ENCODE measurements at regions not wholly inside any gene's neighbourhood (a gene's known extent, or its start where the extent isn't known, plus 50 kb on each side); places are given as distances from the start of the nearest gene placed in this dataset.

DNA sequence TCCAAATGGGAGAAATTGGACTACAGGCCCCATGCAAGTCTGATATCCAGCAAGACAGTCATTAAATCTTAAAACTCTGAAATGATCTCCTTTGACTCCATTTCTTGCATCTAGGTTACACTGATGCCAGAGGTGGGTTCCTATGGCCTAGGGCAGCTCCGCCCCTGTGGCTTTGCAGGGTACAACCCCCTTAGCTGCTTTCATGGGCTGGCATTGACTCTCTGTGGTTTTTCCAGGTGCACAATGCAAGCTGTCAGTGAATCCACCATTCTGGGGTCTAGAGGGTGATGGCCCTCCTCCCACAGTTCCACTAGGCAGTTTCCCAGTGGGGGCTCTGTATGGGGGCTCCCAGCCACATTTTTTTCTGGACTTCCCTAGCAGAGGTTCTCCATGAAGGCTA, 228.5 kb upstream of the ADAMTS3 start:
- ChIA-PET CTCF (no interaction called here), POLR2A (no interaction called here)
- dilution Hi-C loops (cut with MboI; ENCODE audit: extremely low pct_ligation_motif_present, low sequenced_read_pairs) (no loop called here), intact Hi-C loops (cut with micrococcal nuclease) (no loop called here)
- no peak overlapping the region for H3K4me2 ChIP-seq (ENCODE audit: insufficient read depth, low read length)
- H3K79me2 ChIP-seq (ENCODE audit: control insufficient read depth, insufficient read depth, low read length): no peaks in the 10 kb centered on the region
- no TSS peak for BruUV-seq (replicated peaks)
- no peak overlapping the region for H3K27ac ChIP-seq (ENCODE audit: insufficient read depth, low read depth, low read length)
- H3K36me3 ChIP-seq (ENCODE audit: control insufficient read depth in 2 of 2, extremely low read depth in 1 of 2, insufficient read depth in 2 of 2, low read length in 2 of 2): no peaks in the 10 kb centered on the region
- H3K9ac ChIP-seq (replicated peaks; ENCODE audit: extremely low read depth, insufficient read depth, low read length): no peak overlapping the region
- H3K9me3 ChIP-seq (replicated peaks; ENCODE audit: control insufficient read depth, insufficient read depth, low read length): no peaks in the 10 kb centered on the region
- TF ChIP-seq POLR2AphosphoS5 (IDR thresholded peaks at IDR 0.05; ENCODE audit: insufficient read depth, low read depth, low read length) (no peak), FOS (IDR thresholded peaks at IDR 0.05; ENCODE audit: borderline replicate concordance, insufficient read depth, low read length) (no peak), POLR2A (IDR thresholded peaks at IDR 0.05; ENCODE audit: low read depth, low read length) (no peak), MYC (IDR thresholded peaks at IDR 0.05; ENCODE audit: low read depth, low read length) (no peak), GATA2 (IDR thresholded peaks at IDR 0.05; ENCODE audit: insufficient read depth, insufficient read length, low read depth, low read length) (no peak), MAX (IDR thresholded peaks at IDR 0.05; ENCODE audit: insufficient read depth, insufficient read length) (no peak), JUN (IDR thresholded peaks at IDR 0.05; ENCODE audit: borderline replicate concordance, insufficient read depth, insufficient read length, low read depth) (no peak), EZH2 (IDR thresholded peaks at IDR 0.05; ENCODE audit: borderline replicate concordance, low read depth, low read length, severe bottlenecking) (no peak), CTCF (IDR thresholded peaks at IDR 0.05; ENCODE audit: extremely low read depth in 1 of 2, insufficient read depth in 1 of 2, low read depth in 1 of 2, low read length in 2 of 2) (no peak)
- no peaks in the 10 kb centered on the region for H3K27me3 ChIP-seq (ENCODE audit: control insufficient read depth in 2 of 2, insufficient read depth in 2 of 2, low read length in 2 of 2)
- no peak overlapping the region for H3K4me3 ChIP-seq (replicated peaks in 1 of 3; ENCODE audit: insufficient read depth in 1 of 3, low read depth in 1 of 3, low read length in 3 of 3)
- no peaks in the 10 kb centered on the region for H4K20me1 ChIP-seq (replicated peaks; ENCODE audit: control insufficient read depth, extremely low read depth, insufficient read depth, low read length)
- H3K4me1 ChIP-seq (ENCODE audit: control insufficient read depth, extremely low read depth, insufficient read depth, low read length): no peaks in the 10 kb centered on the region
- no peak for DNase-seq (ENCODE audit: low read depth, low spot score)
- FAIRE-seq: no peak
- no peak overlapping the region for H2AFZ ChIP-seq (ENCODE audit: low read depth, low read length)
- no peaks in the 10 kb centered on the region for H3K9me1 ChIP-seq (replicated peaks; ENCODE audit: control insufficient read depth, extremely low read depth, insufficient read depth, low read length)
